KBM-7 (cell line): ENCODE measurements at regions not wholly inside any gene's neighbourhood (a gene's known extent, or its start where the extent isn't known, plus 50 kb on each side); places are given as distances from the start of the nearest gene placed in this dataset.

Experiments
- DNase-seq: peaks from one replicate; pipeline ENCODE4 v3.0.0-alpha.2; 2015
- in situ Hi-C: fragments of 300-500 bp; cut with MboI; formaldehyde crosslinking; loops from 2 replicates; pipeline ENCODE4 v1.14.3; 2020; ENCODE audit warnings: low sequenced_read_pairs, low pct_unique_long_range_greater_than_20kb, mixed read lengths

- in situ Hi-C loops = no loop called here
- DNase-seq = no peak
Measured at GRCh38 chr18:1998121-1998520, 573.2 kb downstream of the METTL4 start.

- no peak for DNase-seq
- in situ Hi-C loops = no loop called here
Measured at GRCh38 chr18:1999387-1999786, 571.9 kb downstream of the METTL4 start.

GRCh38 chr18:2002151-2002550 is 569.2 kb downstream of the METTL4 start:
- DNase-seq = no peak
- in situ Hi-C loops = no loop called here

GRCh38 chr18:2002604-2003003 is 568.7 kb downstream of the METTL4 start:
- in situ Hi-C loops = no loop called here
- no peak for DNase-seq

- no peak for DNase-seq
- in situ Hi-C loops = no loop called here
Measured at GRCh38 chr18:2009942-2010697, 561.2 kb downstream of the METTL4 start.

- in situ Hi-C loops = no loop called here
- DNase-seq = no peak
Measured at GRCh38 chr18:2027016-2027415, 544.3 kb downstream of the METTL4 start.

GRCh38 chr18:2027756-2028155 is 543.5 kb downstream of the METTL4 start:
- in situ Hi-C loops = no loop called here
- DNase-seq = no peak

- no peak for DNase-seq
- in situ Hi-C loops = no loop called here
Measured at GRCh38 chr18:2028986-2029385, 542.3 kb downstream of the METTL4 start.

- in situ Hi-C loops = no loop called here
- DNase-seq = no peak
Measured at GRCh38 chr18:2030647-2031046, 540.7 kb downstream of the METTL4 start.

- in situ Hi-C loops = no loop called here
- DNase-seq = no peak
Measured at GRCh38 chr18:2032036-2032435, 539.3 kb downstream of the METTL4 start.

GRCh38 chr18:2035056-2035455 is 536.2 kb downstream of the METTL4 start:
- in situ Hi-C loops = no loop called here
- DNase-seq = no peak

- no peak for DNase-seq
- in situ Hi-C loops = no loop called here
Measured at GRCh38 chr18:2036086-2036485, 535.2 kb downstream of the METTL4 start.

GRCh38 chr18:2040279-2040678 is 531.0 kb downstream of the METTL4 start:
- DNase-seq = no peak
- in situ Hi-C loops = no loop called here

- in situ Hi-C loops = no loop called here
- DNase-seq = no peak
Measured at GRCh38 chr18:2049986-2050385, 521.3 kb downstream of the METTL4 start.

- no peak for DNase-seq
- in situ Hi-C loops = no loop called here
Measured at GRCh38 chr18:2050702-2051201, 520.6 kb downstream of the METTL4 start.

- in situ Hi-C loops = no loop called here
- no peak for DNase-seq
Measured at GRCh38 chr18:2053490-2054089, 517.7 kb downstream of the METTL4 start.

GRCh38 chr18:2059336-2059735 is 512.0 kb downstream of the METTL4 start:
- DNase-seq = no peak
- in situ Hi-C loops = no loop called here

- DNase-seq = no peak
- in situ Hi-C loops = no loop called here
Measured at GRCh38 chr18:2060086-2060485, 511.2 kb downstream of the METTL4 start.

- DNase-seq = no peak
- in situ Hi-C loops = no loop called here
Measured at GRCh38 chr18:2070631-2071030, 500.7 kb downstream of the METTL4 start.

GRCh38 chr18:2075499-2075898 is 495.8 kb downstream of the METTL4 start:
- DNase-seq = no peak
- in situ Hi-C loops = no loop called here

GRCh38 chr18:2082676-2083075 is 488.6 kb downstream of the METTL4 start:
- in situ Hi-C loops = no loop called here
- DNase-seq = no peak
